ENCODE measurements at regions not wholly inside any gene's neighbourhood (a gene's known extent, or its start where the extent isn't known, plus 50 kb on each side); places are given as distances from the start of the nearest gene placed in this dataset.

- TF ChIP-seq SMC3 (conservative IDR thresholded peaks at IDR 0.05; ENCODE audit: insufficient read depth, low read depth, low read length) (no peak), FOS (IDR thresholded peaks at IDR 0.05; ENCODE audit: extremely low read depth, insufficient read length) (no peak), ESRRA (IDR thresholded peaks at IDR 0.05; ENCODE audit: borderline replicate concordance, low read depth) (no peak), EP300 (IDR thresholded peaks at IDR 0.05; ENCODE audit: low read length) (no peak), ZBTB7A (IDR thresholded peaks at IDR 0.05; ENCODE audit: borderline replicate concordance, control insufficient read depth, low read depth, low read length) (no peak), GTF3C2 (IDR thresholded peaks at IDR 0.05; ENCODE audit: borderline replicate concordance, extremely low read depth, insufficient read length) (no peak), ZBED1 (IDR thresholded peaks at IDR 0.05) (no peak), MCM3 (IDR thresholded peaks at IDR 0.05) (no peak), CTCF (IDR thresholded peaks at IDR 0.05 in 2 of 3, conservative IDR thresholded peaks at IDR 0.05 in 1 of 3; ENCODE audit: insufficient read depth in 2 of 3, low read depth in 1 of 3, low read length in 3 of 3) (no peak)
These were observed 150.3 kb downstream of the ZNF22 start for GRCh38 chr10:45150997-45151396.

All from K562 (cell line).